Stimulated activated CD4-positive, alpha-beta T cell treated with anti-CD3 and anti-CD28 coated beads, Interleukin-2, amount 100 ng/mL, for 24 hours (primary cell): ENCODE measurements at regions not wholly inside any gene's neighbourhood (a gene's known extent, or its start where the extent isn't known, plus 50 kb on each side); places are given as distances from the start of the nearest gene placed in this dataset.
A peak's percentile ranks its signal among the peaks of the same experiment; 100 is the strongest.
"Not testable (repeated sequence)": the region's sequence is repeated elsewhere in the genome, so short reads cannot be mapped to it uniquely, and the experiment has no call there.

Experiments used
- DNase-seq, 2 donors: peaks; one replicate each; pipeline ENCODE4 v3.0.0-alpha.2; 2020

DNA sequence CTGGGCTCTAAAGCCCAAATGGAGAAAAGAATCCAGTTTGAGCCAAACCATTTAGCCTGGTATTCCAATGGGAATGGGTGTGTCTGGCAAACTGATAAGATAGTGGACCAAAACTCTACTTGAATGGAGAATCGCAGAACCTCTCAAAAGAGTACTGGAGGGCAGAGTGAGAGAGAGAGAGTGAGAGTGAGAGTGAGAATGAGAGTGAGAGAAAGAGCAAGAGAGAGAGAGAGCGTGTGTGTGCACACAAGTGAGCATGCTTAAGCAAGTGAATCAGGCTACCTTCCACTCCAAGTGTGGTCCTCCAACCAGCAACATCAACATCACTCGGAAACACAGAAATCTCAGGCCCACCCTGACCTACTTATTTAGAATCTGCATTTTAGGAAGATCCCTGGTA, 58.8 kb downstream of the UQCRFS1 start:
- no peak for DNase-seq

GRCh38 chr19:29145756-29146155, 67.2 kb downstream of the UQCRFS1 start:
- no peak for DNase-seq

DNA sequence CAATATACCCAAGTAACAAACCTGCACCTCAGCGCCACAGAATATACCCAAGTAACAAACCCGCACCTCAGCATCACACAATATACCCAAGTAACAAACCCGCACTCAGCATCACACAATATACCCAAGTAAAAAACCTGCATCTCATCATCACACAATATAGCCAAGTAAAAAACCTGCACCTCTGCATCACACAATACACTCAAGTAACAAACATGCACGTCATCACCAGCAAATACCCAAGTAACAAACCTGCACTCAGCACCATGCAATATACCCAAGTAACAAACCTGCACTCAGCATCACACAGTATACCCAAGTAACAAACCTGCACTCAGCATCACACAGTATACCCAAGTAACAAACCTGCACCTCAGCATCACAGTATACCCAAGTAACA, 69.8 kb downstream of the UQCRFS1 start:
- no peak for DNase-seq

DNA sequence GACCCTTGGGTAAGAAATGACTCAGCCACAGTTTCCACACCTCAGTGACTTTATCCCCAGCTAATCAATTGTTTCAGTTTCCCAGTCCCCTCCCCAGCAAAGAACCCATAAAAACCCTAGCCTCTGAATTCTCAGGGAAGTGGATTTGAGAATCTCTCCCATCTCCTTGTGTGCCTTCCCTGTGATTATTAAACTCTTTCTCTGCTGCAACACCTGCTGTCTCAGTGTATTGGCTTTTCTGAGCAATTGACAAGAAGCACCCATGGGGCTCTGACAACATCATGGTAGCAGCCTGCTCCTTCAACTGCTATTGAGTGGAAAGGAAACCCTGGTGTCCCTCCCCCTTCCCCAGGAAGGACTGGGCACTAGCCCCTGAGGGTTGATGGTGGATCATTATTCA, 73.7 kb downstream of the UQCRFS1 start:
- DNase-seq = no peak

DNA sequence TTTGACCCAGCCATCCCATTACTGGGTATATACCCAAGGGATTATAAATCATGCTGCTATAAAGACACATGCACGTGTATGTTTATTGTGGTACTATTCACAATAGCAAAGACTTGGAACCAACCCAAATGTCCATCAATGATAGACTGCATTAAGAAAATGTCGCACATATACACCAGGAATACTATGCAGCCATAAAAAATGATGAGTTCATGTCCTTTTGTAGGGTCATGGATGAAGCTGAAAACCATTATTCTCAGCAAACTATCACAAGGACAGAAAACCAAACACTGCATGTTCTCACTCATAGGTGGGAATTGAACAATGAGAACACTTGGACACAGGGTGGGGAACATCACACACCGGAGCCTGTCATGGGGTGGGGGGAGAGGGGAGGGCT, 74.7 kb downstream of the UQCRFS1 start:
- not testable (repeated sequence) for DNase-seq

GRCh38 chr19:29131456-29131855, 81.5 kb downstream of the UQCRFS1 start:
- DNase-seq = no peak

DNA sequence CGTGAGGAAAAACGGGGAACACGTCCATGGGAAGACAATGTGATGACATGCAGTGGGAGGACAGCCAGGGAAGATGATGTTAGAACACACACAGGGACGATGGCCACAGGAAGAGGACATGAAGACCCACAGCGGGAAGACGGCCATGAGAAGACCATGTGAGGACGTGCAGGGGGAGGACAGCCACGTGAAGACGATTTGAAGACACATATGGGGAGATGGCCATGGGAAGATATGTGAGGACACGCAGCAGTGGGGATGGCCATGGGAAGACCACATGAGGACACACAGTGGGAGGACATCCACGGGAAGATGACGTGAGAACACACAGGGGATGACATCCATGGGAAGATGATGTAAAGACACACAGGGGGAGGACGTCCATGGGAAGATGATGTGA, 83.8 kb downstream of the UQCRFS1 start:
- DNase-seq = no peak

DNA sequence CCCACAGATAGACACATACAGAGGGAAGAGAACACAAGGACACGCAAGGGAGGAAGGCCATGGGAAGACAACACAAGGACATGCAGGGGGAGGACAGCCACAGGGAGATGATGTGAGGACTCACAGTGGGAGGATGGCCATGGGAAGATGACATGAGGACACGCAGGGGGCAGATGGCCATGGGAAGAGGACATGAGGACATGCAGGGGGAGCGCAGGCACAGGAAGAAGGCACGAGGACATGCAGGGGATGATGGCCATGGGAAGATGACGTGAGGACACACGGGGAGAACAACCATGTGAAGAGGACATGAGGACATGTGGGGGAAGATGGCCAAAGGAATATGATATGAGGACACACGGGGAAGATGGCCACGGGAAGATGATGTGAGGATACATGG, 84.7 kb downstream of the UQCRFS1 start:
- no peak for DNase-seq

GRCh38 chr19:29122185-29122584, 90.8 kb downstream of the UQCRFS1 start:
- no peak for DNase-seq

- peak in 1 of 2 donors; percentile 10 for DNase-seq
These were observed 91.3 kb downstream of the UQCRFS1 start for GRCh38 chr19:29121684-29122083.

GRCh38 chr19:29120466-29120865, 92.5 kb downstream of the UQCRFS1 start:
- no peak for DNase-seq

- DNase-seq = no peak
These were observed 93.4 kb downstream of the UQCRFS1 start for GRCh38 chr19:29119590-29119989.

DNA sequence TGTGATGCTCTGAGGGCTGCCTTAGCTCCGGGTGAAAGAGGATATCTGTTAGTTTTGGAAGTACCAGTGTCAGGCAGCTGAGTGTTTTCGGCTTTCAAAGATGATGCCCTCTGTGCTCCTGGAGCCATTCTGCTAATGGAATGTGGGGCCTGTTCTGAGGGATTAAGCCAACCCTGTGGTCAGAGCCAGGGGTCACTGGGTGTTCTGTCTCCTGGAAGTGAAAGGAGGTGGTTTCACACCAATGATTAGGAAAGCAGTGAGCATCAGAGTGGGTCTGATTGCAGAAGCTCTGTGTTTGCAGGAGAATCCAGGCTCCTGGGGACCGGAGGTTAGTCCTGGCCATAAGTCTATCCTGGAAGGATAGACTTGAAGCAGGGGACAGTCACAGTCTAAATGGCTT, 94.6 kb downstream of the UQCRFS1 start:
- no peak for DNase-seq

GRCh38 chr19:29117926-29118325, 95.0 kb downstream of the UQCRFS1 start:
- no peak for DNase-seq

DNA sequence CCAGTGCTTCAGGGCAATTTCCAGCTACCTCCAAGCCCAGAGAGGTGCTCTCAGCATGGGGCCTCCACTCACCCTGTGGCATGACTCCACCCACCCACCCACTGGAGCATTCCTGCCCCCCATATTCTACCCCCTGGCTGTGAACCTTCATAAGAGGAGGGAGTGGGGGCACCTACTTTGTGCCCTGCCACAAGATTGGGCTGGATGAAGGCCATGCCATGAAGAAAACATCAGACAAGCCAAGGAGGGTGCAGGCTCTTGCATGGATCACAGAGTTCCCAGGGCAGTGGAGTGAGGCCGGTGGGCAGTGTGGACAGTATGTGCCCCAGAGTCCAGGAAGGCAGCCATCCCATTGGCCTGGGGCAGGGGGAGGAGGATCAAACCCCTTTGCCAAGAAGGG, 97.8 kb downstream of the UQCRFS1 start:
- DNase-seq = no peak

- no peak for DNase-seq
These were observed 99.1 kb downstream of the UQCRFS1 start for GRCh38 chr19:29113838-29114237.

DNA sequence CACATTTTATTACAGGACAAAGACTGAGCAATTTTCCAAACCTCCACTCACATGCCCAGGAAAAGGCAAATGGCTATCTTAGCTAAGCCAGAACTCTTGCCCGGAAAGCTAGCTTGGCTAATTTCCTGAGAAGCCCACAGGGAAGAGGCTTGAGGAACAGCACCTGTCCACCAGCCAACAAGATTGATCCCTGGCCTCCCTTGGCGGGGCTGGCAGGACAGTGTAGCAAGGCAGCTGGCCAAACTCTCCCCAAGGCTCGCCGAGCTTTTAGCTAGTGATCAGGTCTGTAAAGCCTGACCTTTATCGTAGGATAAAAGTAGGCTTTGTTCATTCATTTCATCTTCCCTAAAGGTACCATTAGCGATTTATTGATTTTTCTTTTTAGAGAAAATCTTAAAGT, 101.4 kb downstream of the UQCRFS1 start:
- DNase-seq = no peak

DNA sequence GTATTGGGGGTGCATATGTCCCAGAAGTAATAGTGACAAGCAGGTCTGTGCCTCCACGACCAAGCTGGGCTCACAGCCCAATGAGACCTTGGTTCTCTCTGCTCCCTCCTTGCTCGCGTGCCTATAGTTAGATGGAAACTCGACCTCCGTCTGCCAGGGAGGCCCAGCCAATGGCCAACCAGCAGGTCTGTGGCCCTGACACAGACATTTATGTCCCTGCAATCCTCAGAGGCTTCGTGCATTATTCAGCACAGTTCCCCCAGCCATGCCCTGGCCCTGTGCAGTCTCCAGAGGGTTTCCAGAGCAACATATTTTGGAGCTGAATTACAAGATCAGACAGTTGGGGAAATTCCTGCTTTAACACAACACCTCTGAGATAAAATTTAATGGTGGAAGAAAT, 105.1 kb downstream of the UQCRFS1 start:
- DNase-seq = no peak

DNA sequence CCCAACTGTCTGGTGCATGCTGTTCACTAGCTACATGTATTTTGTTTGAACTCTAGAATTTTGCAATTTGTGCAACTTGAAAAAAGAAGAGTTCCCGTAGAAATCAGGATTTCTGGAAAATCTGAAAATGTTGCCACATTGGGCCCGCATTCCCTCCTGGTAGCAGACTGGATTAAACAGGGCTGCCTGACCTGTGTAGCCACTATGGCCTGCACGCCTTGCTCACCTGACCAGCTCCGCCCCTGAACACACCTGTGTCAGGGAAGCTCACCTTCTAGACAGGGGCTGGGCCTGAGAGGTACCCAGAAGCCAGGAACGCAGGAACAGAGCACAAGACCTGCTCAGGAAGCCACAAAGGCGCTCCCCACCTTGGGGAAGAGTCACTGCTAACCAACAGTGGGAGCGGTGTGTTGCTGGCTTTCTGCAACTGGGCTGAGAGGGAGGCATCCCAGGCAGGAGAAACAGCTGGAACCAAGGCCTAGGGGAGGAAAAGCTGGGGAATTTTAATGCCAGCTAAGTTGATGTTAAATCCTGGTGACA, 106.5 kb downstream of the UQCRFS1 start:
- DNase-seq = no peak

- no peak for DNase-seq
These were observed 107.2 kb downstream of the UQCRFS1 start for GRCh38 chr19:29105629-29106292.

DNA sequence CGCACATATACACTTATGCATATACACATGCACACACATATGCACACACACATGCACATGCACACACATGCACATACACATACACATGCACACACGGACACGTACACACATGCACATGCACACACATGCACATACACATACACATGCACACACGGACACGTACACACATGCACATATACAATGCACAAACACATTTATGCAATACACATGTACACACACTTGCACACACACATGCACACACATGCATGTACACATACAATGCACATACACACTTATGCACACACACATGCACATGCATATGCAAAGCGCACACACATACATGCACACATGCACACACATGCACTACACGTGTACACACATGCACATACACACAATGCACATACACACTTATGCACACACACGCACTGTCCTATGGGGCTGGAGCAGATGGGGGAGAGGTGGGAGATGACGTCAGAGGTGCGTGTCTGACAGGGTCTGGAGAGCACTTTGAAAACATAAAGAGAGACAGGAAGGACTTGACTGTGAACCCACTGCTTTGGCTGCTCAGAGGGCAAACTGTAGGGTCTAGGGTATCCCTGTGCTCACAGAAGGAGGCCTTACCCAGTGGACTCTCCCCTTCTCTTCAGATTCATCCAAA, 108.2 kb downstream of the UQCRFS1 start:
- no peak for DNase-seq

GRCh38 chr19:29098863-29099481, 114.0 kb downstream of the UQCRFS1 start:
- DNase-seq = no peak

- no peak for DNase-seq
These were observed 114.9 kb downstream of the UQCRFS1 start for GRCh38 chr19:29098091-29098490.

DNA sequence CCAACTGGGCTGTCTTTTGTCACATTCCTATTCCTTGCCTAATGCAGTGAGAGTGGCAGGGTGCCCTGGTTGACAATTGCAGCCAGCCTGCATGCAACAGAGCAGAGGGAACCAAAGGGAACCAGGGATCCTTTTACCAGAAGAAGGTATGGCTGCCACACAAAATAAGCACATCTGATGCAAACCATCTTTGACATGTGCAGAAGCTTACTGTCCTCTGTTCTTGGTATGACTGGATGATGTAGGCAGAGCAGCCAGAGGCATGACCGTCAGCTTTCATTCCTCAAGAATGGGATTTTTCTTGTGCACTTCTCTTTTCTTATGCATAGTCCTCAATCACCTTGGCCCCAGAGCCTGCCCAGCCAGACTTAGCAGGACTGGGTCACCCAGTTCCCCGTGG, 116.1 kb downstream of the UQCRFS1 start:
- DNase-seq = no peak
